HCEC 1CT (cell line): ENCODE measurements at regions not wholly inside any gene's neighbourhood (a gene's known extent, or its start where the extent isn't known, plus 50 kb on each side); places are given as distances from the start of the nearest gene placed in this dataset.
A peak's percentile ranks its signal among the peaks of the same experiment; 100 is the strongest.

Experiments
- DNase-seq: peaks from one replicate; pipeline ENCODE4 v3.0.0-alpha.2; 2017

DNA sequence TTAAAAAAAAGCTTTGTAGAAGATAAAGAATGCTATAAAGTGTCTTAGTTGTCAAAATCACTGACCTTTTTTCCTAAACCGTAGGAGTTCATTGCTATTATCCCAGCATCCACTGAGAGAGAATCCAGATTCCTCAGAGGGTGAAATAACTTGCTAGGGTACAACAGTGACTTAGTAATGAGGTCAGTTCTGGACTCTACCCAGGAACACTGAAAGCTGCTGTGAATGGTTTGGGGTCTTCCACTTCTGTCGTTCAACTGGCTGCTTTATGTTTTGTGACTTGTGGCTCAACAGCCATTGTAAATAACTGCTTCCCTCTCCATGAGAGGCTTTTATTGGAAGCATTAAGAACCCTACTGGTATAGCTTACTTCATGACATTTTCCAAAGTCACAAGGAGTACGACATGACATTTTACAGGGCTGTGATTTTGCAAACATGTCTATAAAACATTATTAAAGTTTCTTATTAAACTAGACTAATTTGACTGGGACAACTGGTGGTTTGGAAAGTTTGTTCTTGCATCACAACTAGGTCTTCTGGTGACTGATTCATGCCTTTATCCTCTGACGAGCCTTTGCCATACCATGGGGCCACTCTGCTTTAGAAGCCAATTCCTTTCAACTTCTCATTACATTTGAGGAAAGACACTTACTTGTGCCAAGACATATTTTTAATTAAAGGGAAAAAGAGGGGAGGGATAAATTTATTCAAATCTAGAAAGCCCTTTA is 92.2 kb upstream of the CDH11 start:
- no peak for DNase-seq

DNA sequence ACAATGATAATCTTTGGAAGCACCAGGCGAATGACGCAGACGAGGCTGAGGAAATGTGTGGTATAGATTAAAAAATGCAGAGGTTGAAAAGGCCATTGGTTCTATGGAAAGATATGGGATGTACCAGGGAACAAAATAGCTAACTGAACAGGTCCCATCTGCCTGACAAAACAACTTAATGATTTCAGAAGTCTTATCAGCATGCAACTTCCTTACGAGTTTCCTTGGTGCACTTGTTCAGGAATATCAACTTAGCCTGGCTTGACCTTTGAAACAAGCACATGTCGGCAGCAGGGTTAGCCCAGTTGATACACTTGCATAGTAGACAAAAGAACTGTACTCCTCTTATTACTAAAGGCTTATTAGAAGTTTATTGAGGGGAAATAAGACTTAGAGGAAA is 90.9 kb upstream of the CDH11 start:
- DNase-seq, result no peak

DNA sequence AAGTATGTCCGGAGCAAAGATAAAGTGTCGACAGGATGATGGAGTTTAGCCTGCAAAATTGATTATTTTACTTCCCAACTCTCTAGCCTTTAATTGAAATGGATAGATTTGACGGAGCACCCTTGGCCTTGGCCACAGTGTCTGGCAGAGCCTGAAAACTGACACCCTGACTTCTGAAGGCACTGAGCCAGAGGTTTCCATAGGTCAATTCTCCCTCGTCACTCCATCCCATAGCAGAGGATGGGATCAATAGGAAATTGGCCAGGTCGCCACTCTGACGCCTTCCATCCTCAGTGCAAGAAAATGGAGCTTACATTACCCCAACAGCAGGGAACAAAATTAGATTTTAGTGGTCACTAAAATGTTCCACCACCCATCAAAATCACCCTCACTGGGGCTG is 90.4 kb upstream of the CDH11 start:
- no peak for DNase-seq

DNA sequence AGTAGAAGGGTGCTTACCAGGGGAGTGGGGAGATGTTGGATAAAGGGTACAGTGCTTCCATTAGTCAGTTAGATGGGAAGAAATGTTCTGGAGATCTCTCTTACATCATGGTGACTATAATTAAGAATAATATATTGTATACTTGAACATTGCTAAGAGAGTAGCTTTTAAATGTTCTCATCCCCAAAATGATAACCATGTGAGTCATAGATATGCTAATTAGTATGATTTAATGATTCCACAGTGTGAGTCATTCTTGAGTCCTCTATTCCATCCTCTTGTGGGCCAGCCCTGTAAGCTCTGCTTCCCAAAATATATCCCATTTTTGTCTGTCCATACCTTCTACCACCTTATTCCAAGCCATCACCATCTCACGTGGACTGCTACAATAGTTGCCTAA is 80.6 kb upstream of the CDH11 start:
- DNase-seq, result peak; percentile 74

DNA sequence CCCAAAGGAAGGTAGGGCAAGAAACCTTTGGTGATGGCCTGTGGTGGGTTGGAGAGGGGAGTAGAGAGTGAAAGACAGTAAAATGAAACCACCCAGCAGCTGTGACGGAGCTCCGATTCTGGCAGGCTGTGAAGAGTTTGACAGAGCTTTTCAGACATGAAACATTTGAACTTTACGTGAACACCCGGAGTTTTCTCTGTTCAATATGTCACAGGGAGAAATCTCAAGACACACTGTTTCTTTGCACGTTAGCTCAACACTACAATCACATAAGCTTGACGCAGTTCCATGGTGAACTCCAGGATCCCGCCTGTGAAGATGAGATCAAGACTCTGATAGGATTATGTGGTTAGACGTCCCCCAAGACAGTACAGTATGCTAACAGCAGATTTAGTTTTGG is 79.6 kb upstream of the CDH11 start:
- DNase-seq, result no peak

DNA sequence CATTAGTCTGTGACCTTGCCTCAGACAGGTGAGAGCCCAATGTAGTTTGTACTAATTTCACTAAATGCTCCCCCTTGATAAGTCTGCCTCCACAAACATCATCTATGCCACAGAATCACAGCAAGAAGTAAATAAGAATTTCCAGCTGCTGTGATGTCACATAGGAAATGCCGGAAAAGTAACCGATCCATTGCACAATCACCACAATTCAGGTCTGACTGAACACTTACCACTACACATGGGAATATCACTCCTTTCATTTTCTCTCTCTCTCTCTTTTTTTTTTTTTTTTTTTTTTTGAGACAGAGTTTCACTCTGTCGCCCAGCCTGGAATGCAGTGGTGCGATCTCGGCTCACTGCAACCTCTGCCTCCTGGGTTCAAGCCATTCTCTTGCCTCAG is 79.0 kb upstream of the CDH11 start:
- DNase-seq, result peak; percentile 57

DNA sequence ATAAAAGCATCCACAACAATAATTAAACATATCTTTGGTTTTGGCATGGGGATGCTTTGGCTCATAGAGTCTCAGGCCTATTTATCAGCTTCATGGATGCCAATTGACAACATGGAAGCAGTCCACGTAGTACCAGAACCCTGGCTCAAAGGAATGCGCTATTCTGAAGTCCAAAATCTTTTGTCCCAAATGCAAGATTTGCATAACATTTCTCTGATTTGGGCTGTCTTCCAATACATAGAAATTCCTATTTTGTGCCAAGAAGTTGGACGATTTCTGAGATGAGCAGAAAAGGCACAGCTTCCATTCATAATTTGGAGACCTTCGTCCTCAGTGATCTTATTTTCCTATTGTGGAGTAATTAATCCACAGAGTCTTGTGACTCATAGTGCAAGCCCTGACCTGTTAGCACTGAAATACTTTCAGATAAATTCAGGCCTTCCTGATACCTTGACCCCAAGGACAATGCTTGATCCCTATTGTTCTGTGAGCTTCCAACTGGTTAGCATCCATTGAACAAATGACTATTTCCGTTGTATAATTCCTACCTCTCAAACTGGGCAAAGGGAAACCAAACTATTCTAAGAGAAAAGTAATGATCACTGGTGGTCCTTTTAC is 78.4 kb upstream of the CDH11 start:
- DNase-seq, result no peak

DNA sequence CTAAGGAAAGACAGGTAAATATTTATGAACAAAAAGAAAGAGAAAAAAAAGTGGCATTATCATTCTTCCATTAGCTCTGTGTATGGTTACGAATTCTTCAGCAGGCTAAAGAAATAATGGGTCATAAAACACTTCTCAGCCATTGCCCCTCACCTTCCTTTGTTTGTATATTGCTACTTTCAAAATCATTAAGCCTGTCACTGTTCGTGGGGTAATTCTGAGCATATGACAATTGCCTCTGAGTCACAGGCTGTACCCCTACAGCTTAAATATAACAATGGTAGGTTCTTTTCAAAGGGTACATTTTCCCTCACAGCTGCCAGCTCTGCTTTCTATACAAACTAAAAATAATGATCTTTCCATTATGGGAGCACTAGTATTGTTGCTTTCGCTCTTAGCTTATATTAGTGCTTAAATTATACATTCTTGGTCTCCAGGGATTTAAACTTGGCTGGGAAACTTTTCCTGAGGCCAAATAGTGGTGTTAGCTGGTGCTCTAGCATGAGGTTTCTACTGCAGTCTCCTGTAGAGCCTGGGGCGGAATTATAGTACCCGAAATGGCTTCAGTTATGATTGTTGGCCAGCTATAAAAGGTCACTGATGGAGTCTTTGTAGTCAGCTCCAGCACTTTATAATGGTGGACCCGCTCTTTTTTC is 74.7 kb upstream of the CDH11 start:
- DNase-seq, result no peak

DNA sequence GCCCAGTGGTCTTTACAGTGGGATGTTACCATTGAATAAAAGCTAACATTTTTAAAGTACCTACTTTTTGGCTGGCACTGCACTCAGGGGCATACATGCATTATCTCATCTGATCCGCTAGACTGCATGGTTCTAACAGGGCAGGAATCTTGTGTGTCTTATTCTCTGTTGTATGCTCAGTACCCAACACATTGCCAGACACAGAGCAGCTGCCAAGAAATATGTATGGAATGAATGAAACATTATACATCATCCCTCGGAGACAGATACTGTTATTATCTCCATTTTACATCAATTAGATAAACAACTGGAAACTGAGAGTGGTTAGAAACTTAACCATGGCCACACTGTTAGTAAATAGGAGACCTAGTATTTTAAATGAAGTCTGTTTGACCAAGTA is 74.1 kb upstream of the CDH11 start:
- peak; percentile 18 for DNase-seq

DNA sequence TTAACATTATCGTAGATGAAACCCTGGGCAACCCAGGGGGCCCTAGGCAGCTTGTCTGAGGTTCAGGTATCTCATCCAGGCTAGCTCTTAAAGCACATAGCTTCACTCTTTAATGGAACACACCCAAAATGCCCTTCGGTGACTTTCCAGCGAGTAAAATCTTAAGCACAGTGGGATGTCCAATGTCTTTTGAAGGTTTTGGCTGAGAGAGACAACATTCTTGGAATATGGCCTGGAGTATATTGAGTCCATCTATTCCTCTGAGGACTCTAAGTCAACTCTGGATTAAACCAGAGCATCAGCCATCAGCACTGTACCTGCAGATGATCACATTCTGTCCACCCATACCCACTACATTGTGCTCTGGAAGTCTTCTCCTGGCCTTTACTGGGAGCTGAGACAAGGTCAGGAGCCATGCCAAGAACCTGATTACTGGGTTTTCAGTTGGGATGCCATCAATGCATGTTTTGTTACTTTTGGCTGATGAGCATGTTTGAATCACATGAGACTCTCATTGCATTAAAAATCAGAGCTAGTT is 63.4 kb upstream of the CDH11 start:
- no peak for DNase-seq

DNA sequence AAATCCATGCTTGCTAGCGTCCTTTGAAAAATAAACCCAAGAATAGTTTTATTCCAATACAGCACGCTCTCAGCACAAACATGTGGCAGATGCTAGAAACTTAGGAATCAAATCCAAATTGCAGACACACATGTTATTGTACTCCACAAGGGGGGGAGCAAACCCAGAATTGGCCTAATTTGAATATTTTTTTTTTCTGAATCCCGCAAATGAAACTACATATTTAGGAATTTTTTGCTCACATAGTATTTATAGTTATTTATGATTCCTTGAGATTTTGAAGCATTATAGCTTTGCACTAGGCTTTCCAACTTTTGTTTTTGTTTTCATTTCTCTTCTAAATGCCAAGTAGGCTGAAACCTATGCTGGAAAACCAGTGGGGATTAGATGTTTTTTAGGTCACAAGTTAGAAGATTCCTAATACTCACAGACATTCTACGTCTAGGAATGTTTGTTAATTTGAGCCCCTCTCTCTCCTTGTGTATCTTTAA is 59.3 kb upstream of the CDH11 start:
- peak; percentile 20 for DNase-seq

DNA sequence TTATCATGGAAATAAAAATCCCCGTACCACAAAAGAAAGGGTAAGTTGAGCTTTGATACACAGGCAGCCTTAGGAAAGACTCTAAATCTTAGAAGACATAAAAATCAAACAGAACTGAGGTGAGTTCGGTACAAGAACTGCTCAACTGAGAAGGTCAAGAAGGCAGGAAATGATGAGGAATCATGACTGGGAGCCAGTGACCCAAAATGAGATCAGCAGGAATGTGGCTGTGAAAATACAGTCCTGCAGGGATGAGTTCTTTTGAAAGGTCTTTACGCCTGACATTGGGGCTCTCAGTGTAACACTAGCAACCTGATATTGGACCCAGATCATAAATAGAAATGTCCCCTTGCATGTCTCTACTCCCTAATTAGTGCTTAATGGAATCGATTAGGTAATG is 56.3 kb upstream of the CDH11 start:
- DNase-seq, result peak; percentile 76

DNA sequence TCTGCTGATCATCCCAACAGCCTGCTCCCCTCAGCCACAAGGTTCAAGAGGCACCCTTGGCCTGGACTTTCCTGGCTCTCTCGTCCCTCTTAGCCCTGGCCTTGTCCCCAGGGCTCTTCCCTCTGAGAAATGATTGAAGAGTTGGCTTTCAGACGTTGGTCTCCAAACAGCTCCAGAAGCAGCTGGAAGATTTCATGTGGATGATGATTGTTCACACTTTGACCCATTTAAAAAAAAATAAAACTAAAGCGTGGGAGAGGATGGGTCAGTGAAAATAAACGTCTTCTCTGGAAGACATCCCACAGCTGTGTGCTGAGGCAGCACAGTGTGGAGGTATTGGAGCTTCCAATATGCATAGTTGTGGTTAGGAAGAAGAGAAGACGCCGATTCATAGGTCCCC is 54.7 kb upstream of the CDH11 start:
- peak; percentile 86 for DNase-seq

DNA sequence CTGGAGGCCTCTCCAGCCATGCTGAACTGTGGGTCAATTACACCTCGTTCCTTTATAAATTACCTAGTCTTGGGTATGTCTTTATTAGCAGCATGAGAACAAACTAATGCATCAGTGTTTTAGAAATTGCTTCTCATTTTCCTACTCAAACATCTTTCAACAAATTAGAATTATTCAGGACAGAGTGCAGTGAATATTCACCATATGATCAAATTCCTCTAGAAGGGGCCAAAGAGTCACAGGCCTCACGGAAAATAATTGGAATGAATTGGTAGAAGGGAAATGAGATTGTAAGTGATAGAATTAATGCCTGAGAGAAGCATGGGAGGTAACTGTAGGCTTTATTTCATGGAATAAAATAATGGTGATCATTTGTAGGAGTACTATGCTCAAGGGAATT is 50.5 kb upstream of the CDH11 start:
- DNase-seq, result no peak
